Kidney glomerular epithelial cell (primary cell): ENCODE measurements at regions not wholly inside any gene's neighbourhood (a gene's known extent, or its start where the extent isn't known, plus 50 kb on each side); places are given as distances from the start of the nearest gene placed in this dataset.
"Not testable (repeated sequence)": the region's sequence is repeated elsewhere in the genome, so short reads cannot be mapped to it uniquely, and the experiment has no call there.

ENCODE experiments used
- DNase-seq: peaks from one replicate; lab custom pipeline; 2025; lab: John Stamatoyannopoulos, UW

- DNase-seq = no peak
Observed at GRCh38 chr1:78715181-78715661, 65.6 kb downstream of the IFI44 start.

GRCh38 chr1:78716186-78716585, 66.6 kb downstream of the IFI44 start:
- DNase-seq = peak; percentile 39

GRCh38 chr1:78718566-78718965, 68.9 kb downstream of the IFI44 start:
- DNase-seq = no peak

- DNase-seq = no peak
Observed at GRCh38 chr1:78721136-78721535, 71.5 kb downstream of the IFI44 start.

- no peak for DNase-seq
Observed at GRCh38 chr1:78722105-78722504, 72.5 kb downstream of the IFI44 start.

- no peak for DNase-seq
Observed at GRCh38 chr1:78722521-78722920, 72.9 kb downstream of the IFI44 start.

GRCh38 chr1:78722947-78723346, 73.3 kb downstream of the IFI44 start:
- DNase-seq = no peak

GRCh38 chr1:78726686-78727085, 77.1 kb downstream of the IFI44 start:
- DNase-seq = no peak

GRCh38 chr1:78728359-78728758, 78.7 kb downstream of the IFI44 start:
- DNase-seq = no peak

- DNase-seq = no peak
Observed at GRCh38 chr1:78730054-78730453, 80.4 kb downstream of the IFI44 start.

GRCh38 chr1:78731674-78732073, 82.0 kb downstream of the IFI44 start:
- no peak for DNase-seq

GRCh38 chr1:78737241-78737640, 87.6 kb downstream of the IFI44 start:
- DNase-seq = no peak

- DNase-seq = peak; percentile 22
Observed at GRCh38 chr1:78743626-78744025, 94.0 kb downstream of the IFI44 start.

- no peak for DNase-seq
Observed at GRCh38 chr1:78745111-78745510, 95.5 kb downstream of the IFI44 start.

- not testable (repeated sequence) for DNase-seq
Observed at GRCh38 chr1:78753679-78754078, 104.0 kb downstream of the IFI44 start.

GRCh38 chr1:78755986-78756385, 106.4 kb downstream of the IFI44 start:
- no peak for DNase-seq

GRCh38 chr1:78758506-78758905, 108.9 kb downstream of the IFI44 start:
- no peak for DNase-seq

- DNase-seq = no peak
Observed at GRCh38 chr1:78759881-78760280, 110.2 kb downstream of the IFI44 start.

GRCh38 chr1:78760858-78761257, 111.2 kb downstream of the IFI44 start:
- no peak for DNase-seq

- DNase-seq = no peak
Observed at GRCh38 chr1:78762113-78762512, 112.5 kb downstream of the IFI44 start.

GRCh38 chr1:78765489-78765888, 115.9 kb downstream of the IFI44 start:
- no peak for DNase-seq

GRCh38 chr1:78779831-78780230, 130.2 kb downstream of the IFI44 start:
- no peak for DNase-seq

GRCh38 chr1:78787544-78787943, 137.9 kb downstream of the IFI44 start:
- no peak for DNase-seq

- no peak for DNase-seq
Observed at GRCh38 chr1:78790174-78790573, 140.5 kb downstream of the IFI44 start.

GRCh38 chr1:78792756-78793155, 143.1 kb downstream of the IFI44 start:
- no peak for DNase-seq
